Psoas muscle (tissue), 7 donors: ENCODE measurements at regions not wholly inside any gene's neighbourhood (a gene's known extent, or its start where the extent isn't known, plus 50 kb on each side); places are given as distances from the start of the nearest gene placed in this dataset.

Experiments used
- ATAC-seq, 4 donors: fragments of 200-7000 bp; cut with Tn5 transposase; one replicate each; pipeline ENCODE4 v1.9.1; 2020; ENCODE audit warnings: moderate library complexity in 3 of 4, mild to moderate bottlenecking in 2 of 4
- DNase-seq, 2 donors: peaks; one replicate each; pipeline ENCODE4 v3.0.0-alpha.2; 2020
- H3K27ac ChIP-seq: fragments of 200-600 bp; one replicate; pipeline ENCODE4 v1.8.0; 2022
- H3K27me3 ChIP-seq, 3 donors: fragments of 200-600 bp in 1 of 3; one replicate each; pipeline versions ENCODE4 v1.6.1 to v1.8.0; 2013 to 2022; ENCODE audit warnings: low read length in 2 of 3, mild to moderate bottlenecking in 2 of 3, moderate library complexity in 1 of 3; ENCODE audit not compliant: insufficient read depth in 3 of 3
- H3K36me3 ChIP-seq, 2 donors: fragments of 200-600 bp in 1 of 2; one replicate each; pipeline versions ENCODE4 v1.6.1 to v1.8.0; 2013 to 2022; ENCODE audit warnings: low read depth in 1 of 2, mild to moderate bottlenecking in 1 of 2, moderate library complexity in 1 of 2; ENCODE audit not compliant: insufficient read depth in 1 of 2
- H3K4me1 ChIP-seq: fragments of 200-600 bp; one replicate; pipeline ENCODE4 v1.8.0; 2022
- H3K4me3 ChIP-seq: fragments of 200-600 bp; one replicate; pipeline ENCODE4 v1.8.0; 2022; ENCODE audit warnings: mild to moderate bottlenecking
- H3K9me3 ChIP-seq: fragments of 200-600 bp; one replicate; pipeline ENCODE4 v1.8.0; 2022
- CTCF ChIP-seq: fragments of 200-600 bp; IDR thresholded peaks from one replicate; pipeline ENCODE4 v1.8.0; 2022; ENCODE audit warnings: antibody characterized with exemption
- WGBS, 3 donors: extraction: QIAGEN DNeasy Blood & Tissue Kit; methylation state at CpG; one replicate each; pipeline versions ENCODE4 v1.1.6 to v1.1.7; 2013; 5-methylcytosine and 5-hydroxymethylcytosine counted together
- intact Hi-C, 2 donors: fragments of 100-400 bp; cut with DNase I; formaldehyde crosslinking; loops; one replicate each; pipeline versions ENCODE4 v1.11.0 to v1.14.2; 2022
- donor health status: healthy with polysubstance abuse.
- donor health status: DM: no; HTN: no; CAD: no; lungs with moderate emphysema.
- donor health status: Bipolar disorder and iron deficiency.
- donor health status: healthy.
- donor health status: DM: yes; HTN: yes; CAD: no.
- donor health status: DM: no; HTN: no; CAD: no.
- donor health status: DM: yes; HTN: yes; CAD: no.

GRCh38 chr3:13234666-13235065, 161.4 kb upstream of the IQSEC1 start:
- Histone ChIP-seq H3K27me3 (peaks cover 0 to 8% (median 0%) of the 10 kb centered on the region in 3 donors), H3K4me3 (no peak overlapping the region), H3K9me3 (no peaks in the 10 kb centered on the region), H3K36me3 (no peaks in the 10 kb centered on the region), H3K4me1 (no peaks in the 10 kb centered on the region), H3K27ac (no peak overlapping the region)
- WGBS, 3 donors: 58 to 60% (median 59%) methylated on average over 9 of the region's 9 CpGs
- no peak for TF ChIP-seq CTCF
- ATAC-seq: no peak
- DNase-seq: no peak
- intact Hi-C loops: no loop called here

- Histone ChIP-seq H3K27me3 (peaks cover 0 to 8% (median 0%) of the 10 kb centered on the region in 3 donors), H3K9me3 (no peaks in the 10 kb centered on the region), H3K4me1 (no peaks in the 10 kb centered on the region), H3K4me3 (no peak overlapping the region), H3K36me3 (no peaks in the 10 kb centered on the region), H3K27ac (no peak overlapping the region)
- no peak for DNase-seq
- 66 to 72% (median 68%) methylated on average over 18 of the region's 18 CpGs for WGBS, 3 donors
- TF ChIP-seq CTCF: no peak
- intact Hi-C loops: no loop called here
- no peak for ATAC-seq
Observed at GRCh38 chr3:13233487-13234485, 160.6 kb upstream of the IQSEC1 start.

- no peaks in the 10 kb centered on the region for H3K4me1 ChIP-seq
- 70 to 83% (median 76%) methylated on average over 22 of the region's 22 CpGs for WGBS, 3 donors
- intact Hi-C loops: no loop called here
- no peaks in the 10 kb centered on the region for H3K9me3 ChIP-seq
- ATAC-seq (no peak), DNase-seq (no peak)
- no peak for TF ChIP-seq CTCF
- no peak overlapping the region for H3K27ac ChIP-seq
- peaks cover 0 to 8% (median 0%) of the 10 kb centered on the region in 3 donors for H3K27me3 ChIP-seq
- no peaks in the 10 kb centered on the region for H3K36me3 ChIP-seq
- no peak overlapping the region for H3K4me3 ChIP-seq
Observed at GRCh38 chr3:13231781-13232666, 158.8 kb upstream of the IQSEC1 start.

GRCh38 chr3:13229273-13229949, 156.2 kb upstream of the IQSEC1 start:
- H3K36me3 ChIP-seq: no peaks in the 10 kb centered on the region
- WGBS, 3 donors: 63 to 64% (median 63%) methylated on average over 8 of the region's 8 CpGs
- ATAC-seq: no peak
- no peak for DNase-seq
- H3K4me3 ChIP-seq: no peak overlapping the region
- peaks cover 0 to 8% (median 0%) of the 10 kb centered on the region in 3 donors for H3K27me3 ChIP-seq
- no peaks in the 10 kb centered on the region for H3K9me3 ChIP-seq
- no peaks in the 10 kb centered on the region for H3K4me1 ChIP-seq
- no peak for TF ChIP-seq CTCF
- no peak overlapping the region for H3K27ac ChIP-seq
- intact Hi-C loops: no loop called here
